HL-60 (cell line): ENCODE measurements at regions not wholly inside any gene's neighbourhood (a gene's known extent, or its start where the extent isn't known, plus 50 kb on each side); places are given as distances from the start of the nearest gene placed in this dataset.

Source experiments
- DNase-seq, 2 experiments: peaks; one replicate each; pipeline ENCODE4 v3.0.0-alpha.2; 2010 to 2020; ENCODE audit warnings: low read depth in 1 of 2, low spot score in 1 of 2
- H3K27ac ChIP-seq: fragments of 250-450 bp; sonication (Bioruptor Pico); replicated peaks from 2 replicates; pipeline ENCODE4 v1.5.1; 2020; ENCODE audit warnings: mild to moderate bottlenecking, moderate library complexity
- H3K27me3 ChIP-seq: fragments of 250-450 bp; sonication (Bioruptor Pico); 2 replicates; pipeline ENCODE4 v1.5.1; 2021; ENCODE audit warnings: mild to moderate bottlenecking, moderate library complexity; ENCODE audit not compliant: insufficient read depth, poor library complexity, severe bottlenecking
- H3K4me3 ChIP-seq: replicated peaks from 2 replicates; pipeline ENCODE4 v1.5.1; 2011; ENCODE audit warnings: mild to moderate bottlenecking, control low read depth, low read length; ENCODE audit not compliant: insufficient read depth
- CTCF ChIP-seq: IDR thresholded peaks from one replicate; pipeline ENCODE4 v1.5.1; 2011; ENCODE audit warnings: low read length, control low read depth, inconsistent platforms; ENCODE audit not compliant: insufficient read depth
- GABPA ChIP-seq: IDR thresholded peaks from 2 replicates; pipeline ENCODE4 v1.6.1; 2012; ENCODE audit warnings: low read depth
- POLR2AphosphoS5 ChIP-seq: IDR thresholded peaks from 2 replicates; pipeline ENCODE4 v1.6.1; 2012; ENCODE audit warnings: low read depth
- SPI1 ChIP-seq: IDR thresholded peaks from 2 replicates; pipeline ENCODE4 v1.6.1; 2012; ENCODE audit warnings: low read depth, mild to moderate bottlenecking, borderline replicate concordance
- TF ChIP-seq, protein P1 (sequence below): IDR thresholded peaks from 2 replicates; pipeline ENCODE4 v1.6.1; 2012; ENCODE audit warnings: low read depth; ENCODE audit not compliant: insufficient replicate concordance

GRCh38 chr13:78826312-78826711, 167.4 kb upstream of the OBI1 start:
- no peak overlapping the region for H3K27ac ChIP-seq
- TF ChIP-seq CTCF: no peak
- no peaks in the 10 kb centered on the region for H3K27me3 ChIP-seq
- H3K4me3 ChIP-seq: no peak overlapping the region
- no peak for DNase-seq

- DNase-seq: no peak
- H3K4me3 ChIP-seq: no peak overlapping the region
- H3K27ac ChIP-seq: no peak overlapping the region
- H3K27me3 ChIP-seq: peaks cover 4% of the 10 kb centered on the region
- TF ChIP-seq SPI1: no peak
- no peak for TF ChIP-seq GABPA
- TF ChIP-seq, protein P1, sequence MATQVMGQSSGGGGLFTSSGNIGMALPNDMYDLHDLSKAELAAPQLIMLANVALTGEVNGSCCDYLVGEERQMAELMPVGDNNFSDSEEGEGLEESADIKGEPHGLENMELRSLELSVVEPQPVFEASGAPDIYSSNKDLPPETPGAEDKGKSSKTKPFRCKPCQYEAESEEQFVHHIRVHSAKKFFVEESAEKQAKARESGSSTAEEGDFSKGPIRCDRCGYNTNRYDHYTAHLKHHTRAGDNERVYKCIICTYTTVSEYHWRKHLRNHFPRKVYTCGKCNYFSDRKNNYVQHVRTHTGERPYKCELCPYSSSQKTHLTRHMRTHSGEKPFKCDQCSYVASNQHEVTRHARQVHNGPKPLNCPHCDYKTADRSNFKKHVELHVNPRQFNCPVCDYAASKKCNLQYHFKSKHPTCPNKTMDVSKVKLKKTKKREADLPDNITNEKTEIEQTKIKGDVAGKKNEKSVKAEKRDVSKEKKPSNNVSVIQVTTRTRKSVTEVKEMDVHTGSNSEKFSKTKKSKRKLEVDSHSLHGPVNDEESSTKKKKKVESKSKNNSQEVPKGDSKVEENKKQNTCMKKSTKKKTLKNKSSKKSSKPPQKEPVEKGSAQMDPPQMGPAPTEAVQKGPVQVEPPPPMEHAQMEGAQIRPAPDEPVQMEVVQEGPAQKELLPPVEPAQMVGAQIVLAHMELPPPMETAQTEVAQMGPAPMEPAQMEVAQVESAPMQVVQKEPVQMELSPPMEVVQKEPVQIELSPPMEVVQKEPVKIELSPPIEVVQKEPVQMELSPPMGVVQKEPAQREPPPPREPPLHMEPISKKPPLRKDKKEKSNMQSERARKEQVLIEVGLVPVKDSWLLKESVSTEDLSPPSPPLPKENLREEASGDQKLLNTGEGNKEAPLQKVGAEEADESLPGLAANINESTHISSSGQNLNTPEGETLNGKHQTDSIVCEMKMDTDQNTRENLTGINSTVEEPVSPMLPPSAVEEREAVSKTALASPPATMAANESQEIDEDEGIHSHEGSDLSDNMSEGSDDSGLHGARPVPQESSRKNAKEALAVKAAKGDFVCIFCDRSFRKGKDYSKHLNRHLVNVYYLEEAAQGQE: no peak
- no peak for TF ChIP-seq CTCF
- TF ChIP-seq POLR2AphosphoS5: no peak
Observed at GRCh38 chr13:78820541-78820940, 161.6 kb upstream of the OBI1 start.

DNA sequence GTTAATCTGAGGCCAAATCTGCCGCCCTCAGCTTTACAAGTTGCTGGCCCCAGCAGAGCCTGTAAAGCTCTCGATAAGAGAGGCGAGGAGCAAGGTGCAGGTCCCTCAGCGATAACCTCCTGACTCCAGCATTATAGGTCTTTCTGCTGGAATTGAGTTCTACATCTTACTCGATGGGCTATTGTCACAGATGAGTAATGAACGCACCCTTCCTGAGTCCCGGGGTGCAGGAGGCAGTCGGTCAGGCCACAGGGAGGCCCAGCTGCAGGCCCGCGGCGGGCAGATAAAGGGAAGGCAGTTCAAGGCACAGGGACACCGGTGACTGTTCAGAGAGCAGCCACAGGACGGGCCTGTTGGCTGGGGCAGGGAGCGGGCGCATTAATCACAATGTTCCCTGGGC, 157.6 kb upstream of the OBI1 start:
- H3K27ac ChIP-seq: no peak overlapping the region
- no peak for DNase-seq
- H3K27me3 ChIP-seq: peaks cover 4% of the 10 kb centered on the region
- no peak overlapping the region for H3K4me3 ChIP-seq
- TF ChIP-seq GABPA (no peak), CTCF (no peak), POLR2AphosphoS5 (no peak), SPI1 (no peak)
- TF ChIP-seq, protein P1: no peak

GRCh38 chr13:78816154-78816553, 157.2 kb upstream of the OBI1 start:
- DNase-seq: no peak
- no peak for TF ChIP-seq GABPA
- TF ChIP-seq, protein P1: no peak
- TF ChIP-seq POLR2AphosphoS5: no peak
- TF ChIP-seq CTCF: no peak
- H3K4me3 ChIP-seq: no peak overlapping the region
- H3K27me3 ChIP-seq: peaks cover 4% of the 10 kb centered on the region
- H3K27ac ChIP-seq: no peak overlapping the region
